ENCODE measurements at regions not wholly inside any gene's neighbourhood (a gene's known extent, or its start where the extent isn't known, plus 50 kb on each side); places are given as distances from the start of the nearest gene placed in this dataset.

DNA sequence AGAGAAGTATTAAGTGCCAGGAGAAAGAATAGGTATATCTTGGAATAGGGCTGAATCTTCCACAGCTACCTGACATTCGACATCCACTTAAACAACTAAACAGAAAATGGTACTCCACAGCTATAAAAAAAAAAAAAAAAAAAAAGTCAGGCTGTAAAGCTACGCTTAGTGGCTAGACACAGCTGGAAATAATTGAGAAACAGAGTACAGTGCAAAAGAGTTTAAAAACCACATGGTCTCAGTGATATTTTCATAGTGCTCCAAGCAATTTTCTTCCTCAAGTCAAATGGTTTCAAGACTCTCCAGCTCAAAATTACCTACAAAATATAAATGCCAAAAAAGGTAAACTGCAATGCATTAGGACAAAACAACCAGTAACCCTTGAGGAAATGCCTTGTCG, 607.1 kb downstream of the KCNJ2 start:
- DNase-seq (ENCODE audit: low read depth in 2 of 3, low spot score in 1 of 3): no peak

DNA sequence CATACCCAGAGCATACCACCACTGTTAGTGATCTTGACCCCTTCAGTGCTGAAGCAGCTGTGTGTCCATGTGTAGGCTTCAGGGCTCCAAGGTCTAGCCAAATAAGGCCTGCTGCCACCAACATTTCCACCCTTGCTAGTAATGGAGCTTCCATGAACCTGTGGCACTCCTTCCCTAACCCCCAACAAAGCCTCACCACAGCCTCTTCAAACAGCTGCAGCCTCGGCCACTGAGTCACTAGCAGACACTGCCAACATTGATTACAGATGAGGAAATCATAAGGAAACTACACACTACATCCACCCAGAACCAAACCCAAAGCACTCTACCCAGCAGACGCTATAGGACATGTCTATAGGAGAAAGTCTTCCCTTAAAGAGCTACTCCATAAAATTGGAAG, 610.7 kb downstream of the KCNJ2 start:
- DNase-seq (ENCODE audit: low read depth in 2 of 3, low spot score in 1 of 3): no peak

DNA sequence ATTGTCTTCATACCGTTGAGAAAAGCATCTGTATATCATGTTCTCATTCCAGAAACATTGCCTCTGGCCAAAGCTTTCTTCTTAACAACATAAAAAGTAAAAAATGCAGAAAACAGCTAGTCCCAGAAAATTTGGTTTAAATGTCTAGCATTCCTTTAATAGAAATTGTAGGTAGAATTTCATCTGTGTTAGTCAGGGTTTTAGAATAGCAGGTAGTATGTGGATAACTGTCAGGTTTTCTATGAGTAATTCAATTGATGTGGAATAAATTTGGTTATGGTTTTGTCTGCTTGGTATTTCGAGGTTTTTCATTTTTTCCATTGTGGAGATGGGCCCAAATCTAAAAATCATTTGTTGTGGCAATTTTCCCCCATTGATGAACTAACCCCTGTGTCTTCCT, 616.7 kb downstream of the KCNJ2 start:
- DNase-seq (ENCODE audit: low read depth in 2 of 3, low spot score in 1 of 3): no peak

DNA sequence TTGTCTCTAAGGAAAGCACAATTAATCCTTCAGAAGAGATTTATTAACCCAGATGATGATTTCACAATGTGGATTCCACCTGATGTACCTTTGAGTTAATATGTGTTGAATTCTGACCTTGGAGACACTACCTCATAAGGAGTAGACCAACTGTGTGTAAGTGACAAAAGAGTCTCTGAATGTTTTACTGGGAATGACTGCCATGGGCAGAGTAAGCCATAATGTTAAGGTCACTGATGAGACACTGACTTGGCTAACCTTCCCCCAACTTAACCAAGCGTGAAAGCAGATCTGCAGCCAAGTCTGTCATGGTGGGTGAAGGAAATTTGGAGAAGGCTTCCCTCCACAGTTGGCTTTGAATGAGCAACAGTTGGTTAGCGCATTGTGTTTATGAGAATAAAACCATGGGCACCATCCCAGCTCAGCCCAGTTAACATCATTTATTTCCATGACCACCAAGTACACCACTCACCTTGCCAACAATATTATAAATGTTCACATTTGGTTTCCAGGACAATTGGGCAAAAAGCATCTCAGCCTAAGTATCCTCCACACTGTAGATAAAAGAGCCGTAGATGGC, 618.5 kb downstream of the KCNJ2 start:
- no peak for DNase-seq (ENCODE audit: low read depth in 2 of 3, low spot score in 1 of 3)

DNA sequence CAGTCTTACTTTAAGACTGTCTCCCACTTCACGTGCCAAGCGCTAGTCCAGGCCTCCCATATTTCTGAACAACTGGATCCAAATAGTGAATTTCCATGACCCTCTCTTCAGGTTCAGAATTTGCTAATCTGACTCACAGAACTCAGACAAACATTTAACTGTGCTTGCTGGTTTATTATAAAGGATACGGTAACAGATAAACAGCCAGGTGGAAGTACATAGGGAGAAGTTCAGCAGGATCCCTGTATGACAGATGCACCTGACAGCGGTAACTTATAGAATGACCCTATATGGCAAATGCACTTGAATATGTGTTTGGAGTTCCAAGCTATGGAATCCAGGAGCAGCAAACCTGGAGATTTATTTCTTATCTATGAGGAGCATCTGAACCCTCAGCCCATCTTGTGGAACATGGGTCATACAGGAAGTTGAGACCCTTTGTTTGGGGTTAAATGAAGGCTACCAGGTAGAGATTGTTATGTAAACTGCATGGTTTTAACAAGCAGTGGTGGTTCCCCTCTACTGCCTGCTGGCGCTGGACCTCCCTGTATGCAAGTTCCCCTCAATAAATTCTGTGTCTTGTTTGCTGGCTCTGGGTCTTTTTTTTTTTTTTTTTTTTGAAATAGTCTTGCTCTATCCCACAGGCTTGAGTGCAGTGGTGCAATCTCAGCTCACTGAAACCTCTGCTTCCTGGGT, 622.6 kb downstream of the KCNJ2 start:
- no peak for DNase-seq (ENCODE audit: low read depth in 2 of 3, low spot score in 1 of 3)

DNA sequence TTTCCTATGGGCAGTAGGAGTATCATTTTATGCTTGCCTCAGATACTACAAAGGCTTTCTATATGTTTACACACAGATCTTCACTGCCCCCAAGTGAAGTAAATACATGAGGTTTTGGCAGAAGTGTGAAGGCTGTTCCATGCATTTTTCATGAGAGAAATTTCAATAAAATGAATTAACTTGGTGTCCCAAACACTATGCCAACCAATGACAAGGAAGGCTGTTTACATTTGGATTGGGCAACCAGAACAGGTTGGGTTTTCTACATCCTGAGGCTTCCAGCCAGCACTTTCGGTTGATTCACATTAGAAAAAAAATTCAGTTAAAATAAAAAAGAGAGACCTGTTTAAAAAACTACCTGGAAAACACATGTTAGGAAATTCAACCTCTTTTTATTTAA, 625.4 kb downstream of the KCNJ2 start:
- no peak for DNase-seq (ENCODE audit: low read depth in 2 of 3, low spot score in 1 of 3)

DNA sequence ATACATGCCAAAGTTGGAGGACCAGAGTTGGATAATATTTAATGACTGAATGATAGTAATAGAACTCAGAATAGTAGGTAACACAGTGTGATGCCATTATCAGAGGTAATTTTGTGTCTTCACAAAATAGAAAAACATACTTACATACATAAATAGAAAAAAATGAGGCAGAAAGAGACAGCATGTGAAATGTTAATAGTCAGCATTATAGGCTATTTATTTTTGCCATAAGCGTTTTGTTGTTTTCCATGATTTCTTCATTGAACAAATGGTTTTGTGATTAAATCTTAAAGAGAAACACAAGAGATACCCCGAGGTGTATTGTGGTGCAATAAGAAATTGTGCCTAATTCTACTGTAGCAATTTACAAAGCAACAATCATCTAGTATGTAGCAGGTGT, 626.3 kb downstream of the KCNJ2 start:
- DNase-seq (ENCODE audit: low read depth in 2 of 3, low spot score in 1 of 3): no peak

DNA sequence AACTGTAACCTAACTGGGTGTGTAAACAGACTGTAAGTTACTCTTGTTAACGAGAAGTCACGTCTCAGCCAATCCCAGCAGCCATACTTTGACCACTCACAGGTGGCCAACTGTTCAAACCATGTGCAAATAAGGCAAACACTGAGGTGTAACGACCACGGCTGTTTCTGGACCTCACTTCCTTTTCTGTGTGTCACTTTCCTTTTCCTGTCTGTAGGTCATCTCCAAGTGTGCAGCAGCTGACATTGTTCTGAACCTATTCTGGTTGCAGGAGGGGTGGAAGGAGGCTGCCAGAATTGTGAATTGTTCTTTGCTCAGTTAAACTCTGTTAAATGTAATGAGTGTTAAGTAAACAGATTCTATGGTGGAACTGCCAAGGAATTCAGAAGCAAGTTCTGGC, 627.4 kb downstream of the KCNJ2 start:
- no peak for DNase-seq (ENCODE audit: low read depth in 2 of 3, low spot score in 1 of 3)

DNA sequence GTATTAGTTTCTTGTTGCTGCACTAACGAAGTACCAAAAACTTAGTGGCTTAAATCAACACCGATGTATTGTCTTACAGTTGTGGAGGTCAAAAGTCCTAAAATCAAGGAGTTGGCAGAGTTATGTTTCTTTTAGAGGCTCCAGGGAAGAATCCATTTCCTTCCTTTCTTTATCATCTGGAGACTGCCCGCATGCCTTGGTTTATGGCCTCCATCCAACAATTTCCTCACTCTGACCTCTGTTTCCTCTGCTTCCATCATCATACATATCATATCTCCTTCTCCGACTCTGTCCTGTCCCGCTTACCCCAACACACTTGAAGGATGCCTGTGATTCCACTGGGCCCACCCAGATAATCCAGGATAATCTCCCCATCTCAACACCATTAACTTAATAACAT, 627.8 kb downstream of the KCNJ2 start:
- DNase-seq (ENCODE audit: low read depth in 2 of 3, low spot score in 1 of 3): no peak

DNA sequence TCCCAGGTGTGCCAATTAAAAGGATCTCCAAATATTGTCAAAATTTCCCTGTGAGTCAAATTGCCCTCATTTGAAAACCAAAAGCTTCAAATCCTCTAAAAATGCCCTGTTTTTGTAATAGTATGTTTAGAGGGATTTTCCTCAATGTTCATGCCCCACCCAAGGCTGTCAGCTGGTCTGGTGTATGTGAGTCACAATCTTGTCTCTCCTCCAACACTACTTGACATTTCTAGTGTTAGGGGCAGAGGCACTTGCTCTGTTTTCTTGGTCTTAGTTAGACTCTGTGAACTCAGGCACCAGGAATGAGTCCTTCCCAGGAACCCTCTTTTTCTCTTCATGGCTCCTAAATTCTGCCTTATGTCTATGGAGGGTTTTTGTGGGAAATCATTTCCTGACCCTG, 634.8 kb downstream of the KCNJ2 start:
- DNase-seq (ENCODE audit: low read depth in 2 of 3, low spot score in 1 of 3): no peak

DNA sequence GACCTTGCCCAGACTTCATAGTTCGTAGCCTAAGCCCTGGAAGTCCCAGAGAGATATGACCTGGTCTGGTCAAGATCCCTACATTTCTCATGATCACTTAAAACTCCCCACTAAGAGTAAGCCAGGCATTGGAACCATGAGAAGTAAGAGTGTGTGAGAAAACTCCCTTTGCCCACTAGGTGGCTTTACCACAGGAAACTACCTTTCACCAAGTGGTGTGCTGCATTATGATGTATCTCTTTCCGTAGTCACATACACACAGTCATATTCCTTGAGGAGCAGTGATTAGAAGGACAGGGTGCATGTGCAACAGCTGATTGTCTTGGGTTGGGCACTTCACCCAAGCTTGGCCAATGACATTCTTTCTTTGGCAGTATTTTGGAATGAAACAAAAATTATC, 639.3 kb downstream of the KCNJ2 start:
- DNase-seq (ENCODE audit: low read depth in 2 of 3, low spot score in 1 of 3): no peak

DNA sequence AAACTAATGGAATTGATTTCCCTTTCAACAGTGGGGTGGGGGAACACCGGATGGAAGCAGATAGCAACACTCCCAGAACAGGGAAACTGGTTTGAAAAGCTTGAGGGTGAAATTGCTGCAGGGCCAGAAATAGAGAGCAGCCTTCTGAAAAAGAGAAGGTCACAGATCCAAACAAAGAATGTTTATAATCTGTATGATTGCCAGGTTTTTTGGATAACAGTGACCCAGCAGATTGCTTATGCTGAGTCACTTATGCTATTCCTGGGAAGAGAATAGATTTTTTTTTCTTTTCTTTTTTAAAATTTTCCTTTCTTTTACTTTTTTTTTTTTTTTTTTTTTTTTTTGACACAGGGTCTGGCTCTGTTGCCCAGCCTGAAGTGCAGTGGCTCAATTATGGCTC, 641.3 kb downstream of the KCNJ2 start:
- no peak for DNase-seq (ENCODE audit: low read depth in 2 of 3, low spot score in 1 of 3)

DNA sequence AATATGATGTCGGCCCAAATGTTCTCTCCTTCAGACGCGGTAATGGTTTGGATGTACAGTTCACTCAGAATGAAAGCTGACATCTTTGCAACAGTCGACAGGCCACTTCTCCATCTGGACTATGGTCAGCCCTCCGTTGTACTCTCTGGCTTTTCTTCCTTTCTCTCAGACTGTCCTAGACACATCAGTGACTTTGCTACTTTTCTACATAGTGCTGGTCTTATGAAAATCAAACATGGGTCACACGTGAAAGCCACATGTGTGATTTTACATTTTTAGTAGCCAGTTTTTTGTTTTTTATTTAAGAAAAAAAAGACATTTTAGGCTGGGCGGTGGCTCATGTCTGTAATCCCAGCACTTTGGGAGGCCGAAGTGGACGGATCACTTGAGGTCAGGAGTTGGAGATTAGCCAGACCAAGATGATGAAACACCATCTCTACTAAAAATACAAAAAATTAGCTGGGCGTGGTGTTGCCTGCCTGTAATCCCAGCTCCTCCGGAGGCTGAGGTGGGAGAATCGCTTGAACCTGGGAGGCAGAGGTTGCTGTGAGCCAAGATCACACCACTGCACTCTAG, 644.1 kb downstream of the KCNJ2 start:
- DNase-seq (ENCODE audit: low read depth in 2 of 3, low spot score in 1 of 3): no peak

DNA sequence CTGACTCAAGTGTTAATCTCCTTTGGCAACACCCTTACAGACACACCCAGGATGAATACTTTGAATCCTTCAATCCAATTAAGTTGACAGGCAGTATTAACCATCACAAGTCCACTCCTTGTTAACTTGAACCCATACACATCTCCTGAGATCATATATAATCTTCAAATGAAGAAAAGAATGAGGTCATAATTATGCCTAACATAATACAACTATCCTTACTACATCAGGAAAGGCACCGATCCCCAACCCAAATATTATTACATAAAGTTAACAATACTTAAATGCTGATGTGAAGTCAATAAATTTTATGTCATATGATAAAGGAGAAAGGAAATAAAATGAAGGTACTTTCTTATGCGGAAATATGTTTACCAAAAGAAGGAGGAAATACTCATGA, 649.9 kb downstream of the KCNJ2 start:
- no peak for DNase-seq (ENCODE audit: low read depth in 2 of 3, low spot score in 1 of 3)

DNA sequence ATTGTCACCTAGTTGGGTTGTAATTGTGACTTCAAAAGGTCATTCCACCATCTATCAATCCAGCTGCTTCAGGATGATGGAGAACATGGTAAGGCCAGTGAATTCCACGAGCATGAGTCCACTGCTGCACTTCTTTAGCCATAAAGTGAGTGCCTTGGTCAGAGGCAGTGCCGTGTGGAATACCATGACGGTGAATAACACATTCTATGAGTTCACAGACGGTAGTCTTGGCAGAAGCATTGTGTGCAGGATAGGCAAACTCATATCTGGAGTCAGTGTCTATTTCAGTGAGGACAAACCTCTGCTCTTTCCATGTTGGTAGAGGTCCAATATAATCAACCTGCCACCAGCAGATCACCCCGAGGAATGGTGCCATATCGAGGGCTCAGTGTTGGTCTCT, 650.9 kb downstream of the KCNJ2 start:
- DNase-seq (ENCODE audit: low read depth in 2 of 3, low spot score in 1 of 3): no peak

DNA sequence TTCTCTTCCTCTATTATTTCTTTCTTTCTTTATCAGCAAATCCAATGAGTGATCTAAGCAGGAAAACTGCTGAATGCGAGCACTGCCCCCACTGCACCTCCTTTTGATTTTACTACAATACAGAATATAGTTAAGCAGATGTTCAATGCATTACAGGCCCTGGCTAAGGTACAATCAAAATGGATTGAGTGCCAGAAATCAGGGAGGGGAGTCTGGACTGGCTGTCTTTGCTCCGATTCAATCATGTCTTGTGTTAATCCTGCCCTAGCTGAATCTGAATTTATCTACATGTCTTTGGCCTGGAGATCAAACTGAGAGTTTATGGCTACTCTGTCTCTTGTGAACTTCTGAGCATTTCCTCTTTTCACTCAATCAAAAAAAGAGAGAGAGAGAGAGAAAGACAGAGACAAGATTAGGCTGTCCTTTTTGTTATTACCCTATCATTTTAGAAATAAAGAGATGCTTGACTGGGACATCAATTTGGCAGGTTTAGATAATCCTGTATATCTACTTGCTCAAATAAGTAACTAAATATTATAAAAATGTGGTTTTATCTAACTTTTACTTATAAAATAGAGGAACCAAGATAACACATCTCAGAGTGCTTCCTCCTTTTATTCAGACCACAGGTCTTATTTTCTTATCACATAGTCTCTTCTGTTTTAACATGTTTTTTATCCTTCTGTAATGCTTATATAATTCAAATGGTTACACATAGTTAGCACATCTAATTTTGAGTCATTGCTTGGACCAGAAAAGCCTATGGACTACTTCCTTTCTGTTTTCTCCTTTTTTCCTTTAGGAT, 656.2 kb downstream of the KCNJ2 start:
- DNase-seq (ENCODE audit: low read depth in 2 of 3, low spot score in 1 of 3): no peak

DNA sequence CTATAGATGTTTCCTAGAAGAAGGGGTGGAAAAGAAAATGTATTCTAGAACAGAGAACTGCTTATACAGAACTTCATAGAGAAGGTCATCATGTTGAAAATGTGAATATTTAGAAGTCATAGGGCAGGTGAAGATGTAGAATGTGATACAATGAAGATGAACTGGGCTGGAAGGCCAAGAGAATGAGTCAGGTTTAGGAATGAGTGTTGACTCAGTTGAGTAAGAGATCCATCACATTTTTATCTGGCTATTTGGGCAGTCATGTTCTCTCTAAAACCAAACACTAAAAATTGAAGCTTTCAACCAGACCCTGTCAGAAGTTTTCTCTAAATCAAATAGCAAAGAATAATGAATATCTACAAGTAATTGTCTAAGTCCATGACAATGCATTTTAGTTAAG, 660.5 kb downstream of the KCNJ2 start:
- no peak for DNase-seq (ENCODE audit: low read depth in 2 of 3, low spot score in 1 of 3)

DNA sequence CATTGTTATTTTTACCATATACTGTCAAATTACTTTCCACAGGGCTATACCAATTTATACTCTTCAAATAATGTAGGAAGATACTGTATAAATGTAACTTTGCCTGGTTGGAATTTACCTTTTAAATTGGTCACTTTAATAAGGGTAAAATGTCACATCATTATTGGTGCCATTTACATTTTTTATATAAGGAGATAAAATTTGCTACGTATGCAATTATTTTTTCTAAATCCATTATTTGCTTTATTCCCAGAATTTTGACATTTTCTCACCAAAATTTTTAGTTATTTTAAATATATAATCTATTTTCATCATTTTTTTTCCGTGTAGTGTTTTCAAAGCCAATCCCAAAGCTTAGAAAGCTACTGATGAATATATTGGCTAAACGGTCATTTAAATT, 664.7 kb downstream of the KCNJ2 start:
- no peak for DNase-seq (ENCODE audit: low read depth in 2 of 3, low spot score in 1 of 3)

DNA sequence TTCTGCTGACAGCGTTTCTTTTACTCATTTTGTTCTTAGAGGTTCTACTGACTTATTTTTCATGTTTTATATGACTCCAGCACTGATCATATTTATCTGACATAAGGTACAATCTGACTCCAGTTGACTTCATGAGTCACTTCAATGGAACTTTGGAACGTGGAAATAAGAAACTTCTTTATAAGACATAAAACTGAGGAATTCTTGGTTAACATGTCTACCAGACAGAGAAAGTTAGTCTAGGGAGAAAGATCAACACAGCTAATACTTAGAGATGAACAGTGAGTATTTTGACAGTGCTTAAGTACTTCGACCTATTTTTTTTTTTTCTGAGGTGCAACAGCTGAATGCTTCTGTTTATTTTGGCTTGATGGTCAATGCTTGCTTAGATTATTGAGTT, 679.5 kb downstream of the KCNJ2 start:
- DNase-seq (ENCODE audit: low read depth in 2 of 3, low spot score in 1 of 3): no peak

DNA sequence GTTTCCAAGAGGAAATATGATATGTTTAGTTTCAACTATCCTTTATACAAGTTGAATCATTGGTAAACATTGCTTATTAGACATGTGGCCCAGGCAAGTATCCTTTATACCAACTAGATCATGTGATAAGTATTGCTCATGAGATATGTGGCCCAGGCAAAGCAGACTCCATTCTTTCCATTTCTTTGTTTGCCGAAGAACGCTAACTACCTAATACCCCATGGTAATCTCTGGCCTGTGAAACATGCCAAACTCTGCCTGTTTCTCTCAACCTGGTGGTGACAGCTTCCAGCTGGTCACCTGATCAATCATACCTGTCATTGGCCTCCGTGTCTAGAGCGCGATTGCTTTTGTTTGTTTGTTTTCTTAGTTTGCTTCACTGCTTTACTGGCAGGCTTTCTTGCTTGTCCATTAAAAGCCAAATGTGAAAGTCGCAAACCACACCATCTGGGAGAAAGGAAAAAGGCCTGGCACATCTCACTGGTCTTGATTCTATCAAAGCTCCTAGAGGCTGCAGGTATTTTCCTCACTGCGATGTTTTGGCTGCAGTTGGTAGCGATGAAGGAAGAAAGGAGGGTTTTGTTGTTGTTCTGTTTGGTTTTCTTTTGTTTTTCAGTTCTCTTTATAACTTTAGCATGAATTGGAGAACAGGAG, 686.2 kb downstream of the KCNJ2 start:
- DNase-seq (ENCODE audit: low read depth in 2 of 3, low spot score in 1 of 3): no peak

DNA sequence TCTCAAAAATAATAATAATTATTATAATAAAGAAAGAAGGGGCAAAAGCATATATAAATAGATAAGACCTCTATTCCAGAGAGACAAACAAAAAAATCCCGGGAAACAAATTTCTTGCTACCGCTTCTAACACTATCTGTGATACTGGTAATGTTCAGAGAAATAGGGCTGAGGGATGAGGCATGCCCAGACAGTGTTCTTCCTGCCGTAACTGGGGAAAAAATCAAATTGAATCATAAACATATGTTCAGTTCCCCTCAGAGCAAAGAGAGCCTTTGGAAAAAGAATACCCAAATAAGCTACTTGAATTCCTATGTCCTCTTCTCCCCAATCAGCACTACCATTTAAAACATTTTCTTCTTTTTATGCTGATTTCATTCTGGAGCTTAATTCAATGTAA, 688.0 kb downstream of the KCNJ2 start:
- no peak for DNase-seq (ENCODE audit: low read depth in 2 of 3, low spot score in 1 of 3)

DNA sequence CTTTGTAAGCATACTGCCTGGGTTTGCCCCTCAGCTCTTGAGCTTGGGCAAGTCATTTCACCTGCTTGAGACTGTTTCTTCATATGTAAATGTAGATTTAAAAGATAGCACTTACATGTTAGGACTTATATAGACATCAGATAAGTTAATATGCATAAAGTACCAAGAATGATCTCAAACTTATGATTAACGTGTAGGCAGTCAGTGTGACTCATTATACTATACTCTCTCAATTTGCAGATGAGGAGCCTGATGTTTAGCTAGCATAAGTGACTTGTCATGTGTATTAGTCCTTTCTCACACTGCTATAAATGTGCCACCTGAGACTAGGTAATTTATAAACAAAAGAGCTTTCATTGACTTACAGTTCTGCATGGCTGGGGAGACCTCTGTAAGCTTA, 690.5 kb downstream of the KCNJ2 start:
- no peak for DNase-seq (ENCODE audit: low read depth in 2 of 3, low spot score in 1 of 3)
